Liver (tissue), 3 donors: ENCODE measurements at regions not wholly inside any gene's neighbourhood (a gene's known extent, or its start where the extent isn't known, plus 50 kb on each side); places are given as distances from the start of the nearest gene placed in this dataset.

ENCODE experiments used
- ATF3 ChIP-seq: IDR thresholded peaks from 2 replicates; pipeline ENCODE4 v1.6.1; 2016; ENCODE audit warnings: antibody characterized with exemption
- CTCF ChIP-seq: fragments of 150-350 bp; IDR thresholded peaks from 2 replicates; pipeline ENCODE4 v1.5.1; 2017; ENCODE audit warnings: improper control_type of control experiment, low read depth, low read length; ENCODE audit not compliant: missing input control
- EGR1 ChIP-seq, 2 donors: IDR thresholded peaks; 2 replicates each; pipeline ENCODE4 v1.6.1; 2016 to 2018; ENCODE audit warnings: antibody characterized with exemption in 2 of 2, low read depth in 2 of 2
- FOXA2 ChIP-seq: IDR thresholded peaks from 2 replicates; pipeline ENCODE4 v1.6.1; 2016; ENCODE audit warnings: antibody characterized with exemption
- JUND ChIP-seq, 2 donors: IDR thresholded peaks; 2 replicates each; pipeline ENCODE4 v1.6.1; 2016; ENCODE audit warnings: antibody characterized with exemption in 2 of 2
- MAX ChIP-seq: IDR thresholded peaks from 2 replicates; pipeline ENCODE4 v1.6.1; 2016; ENCODE audit warnings: antibody characterized with exemption
- NR2F2 ChIP-seq: IDR thresholded peaks from 2 replicates; pipeline ENCODE4 v1.6.1; 2016; ENCODE audit warnings: antibody characterized with exemption
- RAD21 ChIP-seq, 2 donors: IDR thresholded peaks; 2 replicates each; pipeline ENCODE4 v1.6.1; 2016; ENCODE audit warnings: antibody characterized with exemption in 2 of 2, mild to moderate bottlenecking in 2 of 2
- REST ChIP-seq: IDR thresholded peaks from 2 replicates; pipeline ENCODE4 v1.6.1; 2016; ENCODE audit warnings: antibody characterized with exemption, mild to moderate bottlenecking
- RXRA ChIP-seq, 2 donors: IDR thresholded peaks; 2 replicates each; pipeline ENCODE4 v1.6.1; 2017 to 2018; ENCODE audit warnings: antibody characterized with exemption in 2 of 2, mild to moderate bottlenecking in 1 of 2
- SP1 ChIP-seq: IDR thresholded peaks from 2 replicates; pipeline ENCODE4 v1.6.1; 2018; ENCODE audit warnings: antibody characterized with exemption, mild to moderate bottlenecking
- TAF1 ChIP-seq: conservative IDR thresholded peaks from 2 replicates; pipeline ENCODE4 v1.6.1; 2016; ENCODE audit warnings: antibody characterized with exemption, mild to moderate bottlenecking
- YY1 ChIP-seq: IDR thresholded peaks from 2 replicates; pipeline ENCODE4 v1.6.1; 2016; ENCODE audit warnings: antibody characterized with exemption, mild to moderate bottlenecking
- ZBTB33 ChIP-seq: IDR thresholded peaks from 2 replicates; pipeline ENCODE4 v1.6.1; 2016; ENCODE audit warnings: antibody characterized with exemption
- donor health status: healthy.
- donor health status: healthy.

- no peak for TF ChIP-seq JUND (IDR thresholded peaks at IDR 0.05)
- TF ChIP-seq CTCF = no peak
- no peak for TF ChIP-seq REST
- TF ChIP-seq NR2F2 = no peak
- TF ChIP-seq TAF1 = no peak
- TF ChIP-seq ZBTB33 = no peak
- no peak for TF ChIP-seq ATF3
- no peak for TF ChIP-seq MAX
- TF ChIP-seq EGR1 (IDR thresholded peaks at IDR 0.05; ENCODE audit: low read depth in 2 of 2) = no peak
- no peak for TF ChIP-seq RAD21 (IDR thresholded peaks at IDR 0.05)
- TF ChIP-seq SP1 = no peak
- no peak for TF ChIP-seq FOXA2
- no peak for TF ChIP-seq RXRA (IDR thresholded peaks at IDR 0.05)
- TF ChIP-seq YY1 = no peak
These were observed 701.9 kb upstream of the LINC00305 start for GRCh38 chr18:64850791-64851190.
